HG03039 (cell line): ENCODE measurements at regions not wholly inside any gene's neighbourhood (a gene's known extent, or its start where the extent isn't known, plus 50 kb on each side); places are given as distances from the start of the nearest gene placed in this dataset.
"Not testable (repeated sequence)": the region's sequence is repeated elsewhere in the genome, so short reads cannot be mapped to it uniquely, and the experiment has no call there.

Experiments used
- ATAC-seq: cut with Tn5 transposase; IDR thresholded peaks from one replicate; pipeline ENCODE4 v1.9.1; 2021; ENCODE audit warnings: mild to moderate bottlenecking, moderate library complexity; ENCODE audit not compliant: unreplicated experiment

DNA sequence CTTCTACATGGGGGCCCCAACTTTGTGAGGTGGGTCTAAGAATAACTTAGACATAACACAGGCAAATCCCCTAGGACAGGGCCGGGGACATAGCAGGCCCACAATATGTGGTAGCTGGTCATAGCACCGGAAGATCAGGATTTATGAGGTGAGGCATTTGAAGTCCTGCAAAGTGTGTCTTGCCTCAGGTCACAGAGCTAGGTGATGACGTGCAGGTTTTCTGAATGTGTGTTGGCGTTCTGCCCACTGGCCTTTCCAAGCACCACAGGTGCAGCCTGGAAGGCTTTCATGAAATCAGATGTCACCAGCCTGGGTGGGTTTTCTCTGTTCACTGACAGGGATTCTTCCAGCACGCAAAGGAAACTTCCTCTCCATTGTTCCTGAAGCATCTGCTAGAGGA, 119.1 kb downstream of the LRATD1 start:
- ATAC-seq = no peak

DNA sequence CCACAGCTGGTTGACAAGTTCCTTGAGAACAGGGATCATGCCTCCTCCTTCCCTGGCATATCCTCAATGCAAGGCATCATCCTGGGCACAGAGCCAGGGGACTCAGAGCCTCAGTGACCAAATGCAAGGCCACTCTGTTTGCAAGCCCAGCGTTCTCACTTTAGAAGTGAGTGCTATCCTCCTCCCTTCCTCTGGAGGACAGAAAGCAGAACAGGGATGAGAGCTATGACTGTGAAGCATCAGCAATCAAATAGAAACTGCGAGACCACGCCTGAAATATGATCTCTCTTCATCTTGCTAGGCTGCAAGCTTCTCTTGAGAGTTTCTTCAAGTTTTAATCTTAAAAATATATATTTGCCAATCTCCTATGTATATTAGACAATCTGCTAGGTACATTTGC, 119.8 kb downstream of the LRATD1 start:
- no peak for ATAC-seq

DNA sequence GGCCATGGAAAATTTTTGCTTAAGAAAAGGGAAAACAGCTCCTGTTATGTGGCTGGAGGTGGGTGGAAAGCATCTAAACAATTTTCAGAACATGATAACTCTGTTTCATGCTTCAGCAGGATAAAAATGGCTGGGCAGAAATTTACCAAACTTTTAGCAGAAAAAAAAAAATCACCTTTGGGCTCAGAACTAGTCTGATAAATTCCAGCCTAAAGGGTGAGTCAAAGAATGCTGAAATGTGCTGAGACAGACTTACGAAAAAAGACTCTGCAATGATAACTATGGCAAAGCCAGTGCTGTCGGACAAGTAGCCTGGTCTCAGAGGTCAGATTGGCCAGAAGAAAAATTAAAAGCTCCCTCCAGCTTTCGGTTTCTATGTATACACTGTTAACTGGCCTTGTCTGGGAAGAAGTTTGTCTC, 123.6 kb downstream of the LRATD1 start:
- no peak for ATAC-seq

DNA sequence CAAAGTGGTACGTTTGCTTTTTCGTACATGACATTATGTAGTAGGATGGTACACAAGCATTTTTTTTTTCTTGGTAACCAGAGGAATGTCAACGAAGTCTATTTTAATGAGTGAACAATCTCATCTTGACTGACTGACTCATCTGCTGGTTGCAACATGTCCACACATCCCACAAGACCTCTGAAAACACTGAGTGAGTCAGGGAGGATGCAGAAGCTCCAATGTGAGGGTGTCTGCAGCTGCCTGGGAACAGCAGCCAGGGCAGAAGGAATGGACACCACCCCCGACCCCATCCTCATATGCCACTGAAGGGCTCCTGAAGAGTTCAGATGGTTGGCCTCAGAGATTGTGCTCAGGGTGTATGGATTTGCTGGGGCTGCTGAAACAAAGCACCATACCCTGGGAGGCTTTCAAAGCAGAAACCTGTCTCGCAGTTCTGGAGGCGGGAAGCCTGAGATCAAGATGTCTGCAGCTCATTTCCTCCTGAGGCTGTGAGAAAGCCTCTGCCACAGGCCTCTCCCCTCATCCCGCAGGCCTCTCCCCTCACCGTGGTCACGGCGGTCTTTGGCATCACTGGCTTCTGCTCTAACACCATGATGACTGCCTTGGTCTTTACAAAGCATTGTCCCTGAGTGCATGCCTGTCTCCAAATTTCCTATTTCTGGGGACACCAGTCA, 124.6 kb downstream of the LRATD1 start:
- ATAC-seq = no peak

DNA sequence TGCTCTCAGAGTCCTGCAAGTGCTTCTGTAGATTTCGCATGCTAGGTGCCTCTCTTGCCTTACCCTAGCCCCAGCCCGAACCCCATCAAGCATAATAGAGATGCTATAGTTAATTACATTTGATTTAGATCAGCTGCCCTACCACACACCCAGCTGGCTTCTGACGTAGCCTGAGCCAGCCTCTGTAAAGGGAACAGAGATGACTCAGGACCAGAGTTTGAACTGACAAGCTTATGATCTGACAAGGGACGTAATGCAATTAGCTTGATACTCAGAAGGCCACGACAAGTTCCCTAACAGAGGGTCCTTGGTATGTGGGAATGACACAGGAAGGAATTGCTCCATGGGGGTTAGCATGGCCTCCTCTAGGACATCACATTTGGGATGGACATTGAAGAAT, 126.6 kb downstream of the LRATD1 start:
- ATAC-seq = no peak

DNA sequence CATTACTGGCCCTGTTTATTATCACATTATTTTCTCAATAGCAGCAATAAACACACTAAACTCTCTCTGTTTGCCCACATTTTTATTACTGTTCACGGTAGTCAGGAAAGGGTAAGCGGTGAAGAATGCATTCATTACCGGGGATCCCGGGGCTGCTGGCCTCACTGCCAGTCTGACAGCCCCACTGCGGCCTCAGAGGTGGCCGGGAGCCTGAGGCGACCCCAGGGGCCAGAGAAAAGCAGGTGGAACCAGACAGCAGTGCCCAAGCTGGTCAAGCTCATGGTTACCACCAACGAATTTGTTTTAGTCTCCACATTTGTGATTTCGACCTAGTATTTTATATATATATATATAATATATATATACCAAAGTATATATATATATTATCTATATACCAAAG, 127.7 kb downstream of the LRATD1 start:
- no peak for ATAC-seq

DNA sequence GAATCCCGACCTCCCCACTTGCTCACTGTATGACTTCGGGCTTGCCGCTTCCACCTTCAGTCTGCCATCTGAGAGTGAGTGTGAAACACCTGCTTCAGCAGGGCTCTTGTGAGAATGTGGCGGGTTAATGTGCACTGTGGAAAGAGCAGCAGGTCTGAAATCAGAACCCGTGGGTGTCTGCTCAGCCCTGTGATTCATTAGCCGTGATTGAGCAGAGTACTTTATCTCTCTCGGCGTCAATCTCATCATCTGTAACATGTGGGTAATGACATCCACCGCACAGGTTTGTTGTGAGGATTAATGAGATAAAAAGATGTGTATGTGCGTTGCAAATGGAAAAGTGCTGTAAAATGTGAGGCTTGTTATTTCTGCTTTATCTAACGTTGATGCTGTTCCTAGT, 128.6 kb downstream of the LRATD1 start:
- no peak for ATAC-seq

DNA sequence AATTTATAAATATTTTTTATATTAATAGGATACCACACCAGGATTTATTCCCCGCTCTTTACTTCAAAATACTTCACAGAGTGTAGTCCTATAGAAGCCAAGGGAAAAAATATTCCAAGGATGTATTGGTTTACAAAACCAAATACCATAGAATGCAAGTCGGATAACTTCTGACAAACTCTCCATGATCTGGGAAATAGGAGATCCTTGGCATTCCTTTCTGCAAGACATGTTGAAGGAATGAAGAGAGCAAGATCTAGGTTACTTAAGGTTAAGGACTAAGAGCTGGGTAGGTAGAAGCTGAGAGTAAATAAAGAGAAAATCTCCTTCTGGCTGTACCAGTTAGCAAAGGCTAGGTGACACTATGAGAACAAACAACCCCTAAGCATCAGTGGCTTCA, 141.2 kb downstream of the LRATD1 start:
- ATAC-seq = no peak

DNA sequence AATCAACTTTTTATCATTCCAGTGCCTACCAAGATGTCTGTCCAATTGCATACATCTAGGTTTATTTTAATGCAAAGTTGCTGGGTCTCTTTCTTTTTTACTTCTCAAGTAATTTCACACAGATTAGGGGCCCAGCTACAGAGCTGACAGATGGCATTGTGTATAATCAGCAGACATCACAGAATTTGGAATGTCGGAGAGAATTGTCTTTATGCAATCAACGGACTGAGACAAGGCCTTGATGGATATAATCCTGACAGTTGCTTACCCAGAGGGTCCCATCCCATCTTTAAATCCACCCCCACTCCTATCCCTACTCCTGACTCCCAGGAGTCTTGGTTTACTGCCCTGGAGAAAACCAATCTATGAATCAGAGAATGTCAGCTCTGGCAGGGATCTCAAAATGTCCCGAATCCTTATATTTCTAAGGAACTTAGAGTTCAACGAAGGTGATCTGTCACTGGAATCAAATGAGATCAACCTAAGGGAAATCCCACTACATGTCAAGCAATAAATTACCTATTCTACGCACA, 142.0 kb downstream of the LRATD1 start:
- ATAC-seq = no peak

DNA sequence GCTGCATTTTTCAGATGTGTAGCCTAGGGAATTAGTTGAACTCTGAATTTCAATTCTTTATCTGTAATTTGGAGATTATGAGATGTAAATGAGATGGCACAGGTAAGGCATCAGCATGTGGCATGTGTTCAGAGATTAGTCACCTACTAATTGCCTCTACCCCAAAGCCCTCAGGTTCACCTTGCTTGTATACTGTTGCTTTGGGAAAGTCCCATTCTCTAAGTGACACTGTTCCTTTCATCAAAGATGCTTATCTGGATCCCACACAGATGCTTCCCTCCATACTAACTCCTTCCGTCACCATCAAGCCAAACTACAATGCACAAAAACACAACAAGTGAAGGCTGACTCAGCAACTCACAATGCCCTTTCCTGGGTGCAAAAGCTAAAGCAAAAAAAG, 143.7 kb downstream of the LRATD1 start:
- no peak for ATAC-seq

DNA sequence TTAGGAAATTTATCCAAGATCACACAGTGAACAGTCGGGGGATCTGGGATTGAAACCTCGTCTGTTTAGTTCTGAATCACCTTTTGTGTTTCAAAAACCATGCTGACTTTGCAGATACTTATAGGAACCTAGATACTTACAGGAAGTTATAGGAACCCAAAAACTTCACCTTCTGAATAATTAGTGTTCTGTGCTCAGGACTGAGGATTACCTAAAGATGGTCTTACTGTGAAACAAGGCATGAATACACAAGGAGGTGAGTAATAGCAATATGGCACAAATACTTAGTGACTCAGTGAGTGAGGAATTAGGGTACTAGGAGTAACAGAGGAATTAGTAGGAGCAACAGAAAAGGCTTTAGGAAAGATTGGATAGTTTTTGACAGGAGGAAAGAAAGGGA, 145.5 kb downstream of the LRATD1 start:
- ATAC-seq = no peak

DNA sequence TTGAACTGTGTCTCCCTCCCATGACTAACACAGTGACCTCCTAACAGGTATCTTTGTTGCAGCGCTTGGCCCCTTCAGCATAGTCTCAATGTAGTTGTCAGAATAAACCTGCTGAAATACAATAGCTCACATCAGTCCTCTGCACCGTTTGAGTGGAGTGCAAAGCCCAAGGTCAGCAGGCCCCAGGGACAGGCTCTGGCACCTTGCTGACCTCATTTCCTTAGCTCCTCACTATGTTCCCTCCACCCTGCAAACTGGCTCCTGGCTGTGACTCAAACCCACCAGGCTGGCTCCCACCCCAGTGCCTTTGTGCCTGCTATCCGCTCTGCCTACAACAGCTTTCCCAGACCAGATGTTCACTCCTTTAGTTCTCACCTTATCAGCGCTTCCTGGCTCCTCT, 146.7 kb downstream of the LRATD1 start:
- no peak for ATAC-seq

DNA sequence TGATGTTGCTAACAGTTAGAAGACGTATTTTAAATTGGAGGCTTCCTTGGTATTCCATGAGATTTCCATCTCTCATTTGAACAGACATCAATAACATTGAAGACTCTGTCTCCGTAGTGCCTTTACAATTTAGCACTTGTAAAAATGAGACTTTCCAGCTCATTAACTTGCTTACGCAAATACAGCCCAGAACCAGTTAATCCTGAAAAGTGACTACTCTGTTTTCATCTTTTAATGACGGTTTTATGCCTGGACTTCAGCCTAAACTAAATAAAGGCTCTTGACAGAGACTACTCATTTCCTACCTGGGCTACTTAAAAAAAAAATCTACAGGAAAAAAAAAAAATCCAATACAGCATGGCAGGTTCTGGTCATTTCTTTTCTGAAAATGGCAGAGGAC, 148.6 kb downstream of the LRATD1 start:
- ATAC-seq = no peak

DNA sequence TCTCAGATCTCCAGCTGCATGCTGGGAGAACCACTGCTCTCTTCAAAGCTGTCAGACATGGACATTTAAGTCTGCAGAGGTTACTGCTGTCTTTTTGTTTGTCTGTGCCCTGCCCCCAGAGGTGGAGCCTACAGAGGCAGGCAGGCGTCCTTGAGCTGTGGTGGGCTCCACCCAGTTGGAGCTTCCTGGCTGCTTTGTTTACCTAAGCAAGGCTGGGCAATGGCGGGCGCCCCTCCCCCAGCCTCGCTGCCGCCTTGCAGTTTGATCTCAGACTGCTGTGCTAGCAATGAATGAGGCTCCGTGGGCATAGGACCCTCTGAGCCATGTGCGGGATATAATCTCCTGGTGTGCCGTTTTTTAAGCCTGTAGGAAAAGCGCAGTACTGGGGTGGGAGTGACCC, 156.3 kb downstream of the LRATD1 start:
- ATAC-seq = not testable (repeated sequence)

DNA sequence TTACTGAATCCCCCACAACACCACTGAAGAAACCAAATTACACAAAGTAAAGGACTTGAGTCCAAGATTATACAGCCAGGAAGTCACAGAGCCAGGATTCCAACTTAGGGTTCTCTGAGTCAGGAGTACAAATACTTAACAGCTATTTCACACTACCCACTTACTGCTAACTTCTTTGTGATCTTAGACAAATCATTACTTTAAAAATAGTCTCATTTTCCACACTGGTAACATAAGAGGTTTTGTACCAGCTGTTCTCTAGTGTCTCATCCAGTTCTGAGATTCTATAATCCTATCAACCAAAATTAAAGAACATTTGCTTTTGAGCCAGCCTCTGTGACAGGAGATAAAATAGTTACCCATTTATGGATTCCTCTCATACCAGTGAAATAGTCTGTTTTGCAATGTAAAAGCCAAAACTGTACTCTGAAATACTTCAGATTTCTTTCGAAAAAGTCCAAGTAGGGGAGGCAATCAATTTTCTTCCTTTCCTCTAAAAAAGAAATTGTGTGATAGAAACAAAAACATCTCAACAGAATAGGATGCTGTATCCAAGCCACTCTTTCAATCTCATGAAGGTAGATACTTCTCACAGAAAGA, 157.6 kb downstream of the LRATD1 start:
- no peak for ATAC-seq

DNA sequence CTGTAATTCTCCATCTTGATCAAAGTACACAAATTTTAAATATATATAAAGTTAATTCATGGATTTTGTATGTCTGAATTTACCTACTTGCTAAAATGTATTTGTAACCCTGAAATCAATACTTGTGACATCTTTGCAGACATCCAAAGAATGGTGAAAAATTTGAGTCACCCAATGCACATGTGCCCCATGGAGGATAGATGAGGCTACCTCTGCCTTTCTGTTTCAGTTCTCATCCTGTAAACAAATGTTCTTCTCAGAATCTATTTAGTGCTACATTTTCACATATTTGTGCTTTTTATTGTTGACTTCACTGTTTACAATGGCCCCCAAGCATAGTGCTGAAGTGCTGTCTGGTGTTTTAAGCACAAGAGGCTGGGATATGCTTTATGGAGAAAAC, 171.5 kb downstream of the LRATD1 start:
- ATAC-seq = no peak

DNA sequence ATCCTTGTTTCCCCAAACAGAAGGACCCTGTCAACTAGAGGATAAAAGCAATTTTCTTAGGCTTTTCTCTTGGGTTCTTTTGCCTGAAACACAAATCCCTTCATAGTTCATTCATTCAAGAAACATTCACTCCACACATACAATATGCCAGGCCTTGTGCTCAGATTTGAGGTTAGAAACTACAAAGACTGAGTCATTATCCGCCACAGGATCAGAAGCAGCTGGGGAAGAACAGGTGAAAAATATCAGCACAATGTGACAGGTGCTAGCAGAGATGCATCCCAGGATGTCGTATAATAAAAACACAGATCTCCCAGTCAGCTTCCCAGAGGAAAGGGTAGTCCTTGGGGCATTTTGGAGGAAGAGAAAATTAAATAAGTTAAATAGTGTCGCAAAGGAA, 172.4 kb downstream of the LRATD1 start:
- no peak for ATAC-seq

DNA sequence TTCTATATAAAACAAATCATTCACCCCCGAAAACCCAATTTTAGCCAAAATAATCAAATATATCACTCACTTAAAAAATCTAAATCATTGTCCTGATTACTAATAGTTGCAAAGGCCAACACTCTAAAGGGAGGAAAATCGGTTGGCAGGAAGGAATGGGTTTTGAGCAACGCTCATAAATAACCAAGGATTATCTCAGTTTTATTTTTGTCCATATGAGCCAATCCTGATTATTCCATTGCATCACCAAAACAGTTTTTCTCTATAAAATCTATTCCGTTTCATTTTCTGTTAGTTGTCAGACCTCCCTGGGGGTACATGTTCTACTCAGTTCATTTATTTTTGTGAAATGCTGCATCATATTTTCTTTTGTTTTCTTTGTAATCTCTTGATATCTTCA, 174.1 kb downstream of the LRATD1 start:
- no peak for ATAC-seq

DNA sequence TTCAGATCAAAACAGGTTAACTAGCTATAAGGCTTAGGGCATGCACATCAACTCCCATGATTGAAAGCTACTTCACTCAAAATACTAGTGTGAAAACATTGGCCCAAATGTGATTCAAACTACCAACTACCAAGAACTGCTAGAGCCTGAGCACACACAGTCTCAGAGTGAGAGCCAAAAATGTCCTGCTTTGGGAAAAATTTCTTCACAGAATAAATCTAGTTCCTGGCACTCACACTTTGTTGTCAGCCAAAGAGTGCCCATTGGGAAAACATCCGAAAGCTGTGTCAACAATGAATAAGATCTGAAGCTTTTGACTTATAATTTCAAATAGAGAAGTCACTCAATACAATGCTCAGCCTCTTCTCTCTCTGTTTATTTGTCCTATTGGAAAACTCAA, 182.7 kb downstream of the LRATD1 start:
- no peak for ATAC-seq

DNA sequence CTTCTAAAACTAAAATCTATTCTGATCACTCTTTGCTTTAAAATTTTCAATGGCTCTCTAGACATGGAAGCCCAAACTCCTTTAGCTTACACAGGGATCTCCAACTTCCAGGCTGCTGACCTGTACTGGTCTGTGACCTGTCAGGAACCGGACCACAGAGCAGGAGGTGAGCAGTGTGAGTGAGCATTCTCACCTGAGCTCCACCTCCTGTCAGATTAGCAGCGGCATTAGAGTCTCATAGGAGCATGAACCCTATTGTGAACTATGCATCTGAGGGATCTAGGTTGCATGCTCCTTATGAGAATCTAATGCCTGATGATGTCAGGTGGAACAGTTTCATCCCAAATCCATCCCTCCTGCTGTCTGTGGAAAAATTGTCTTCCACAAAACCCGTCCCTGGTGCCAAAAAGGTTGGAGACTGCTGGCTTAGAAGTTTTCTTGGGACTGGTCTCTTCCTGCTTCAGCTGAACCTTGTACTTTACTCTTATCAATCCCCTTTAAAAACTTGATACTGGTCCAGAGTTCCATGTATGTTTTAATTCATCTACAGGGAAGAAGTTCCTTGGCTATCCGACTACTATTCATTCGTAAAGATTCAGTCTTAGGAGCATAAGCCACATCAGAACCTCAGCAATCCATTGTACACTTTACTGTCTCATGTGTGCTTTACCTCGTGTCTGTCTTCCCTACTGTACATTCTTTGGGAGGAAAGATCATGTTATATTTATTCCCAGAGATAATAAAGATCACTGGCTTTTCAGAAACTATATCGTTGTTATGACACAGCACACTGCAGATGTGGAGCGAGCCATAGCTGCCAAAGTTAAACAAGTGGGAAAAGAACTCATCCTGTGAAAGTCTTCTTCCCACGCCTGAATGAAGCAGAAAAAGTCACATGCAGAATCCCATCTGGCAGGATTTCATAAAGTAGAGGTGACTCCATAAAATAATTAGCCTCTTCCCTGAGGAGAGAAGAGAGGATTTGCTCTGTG, 183.8 kb downstream of the LRATD1 start:
- no peak for ATAC-seq

DNA sequence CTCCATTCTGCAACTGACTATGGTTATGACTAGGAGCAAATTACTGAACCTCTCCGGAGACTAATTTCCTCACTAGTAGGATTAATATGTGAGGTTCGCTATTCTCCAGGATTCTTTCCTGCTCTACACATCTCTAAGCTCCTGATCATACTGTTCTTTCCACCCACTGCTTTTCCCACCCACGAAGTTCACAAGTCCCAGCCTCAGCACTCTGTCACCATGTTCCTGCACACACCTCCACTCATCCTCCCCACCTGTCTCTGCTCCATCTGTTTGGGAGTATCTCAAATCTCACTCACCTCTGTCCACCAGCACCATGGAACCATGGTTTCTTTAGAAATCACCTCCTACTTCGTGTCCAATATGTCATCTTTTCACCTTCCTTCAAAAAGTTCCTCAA, 185.3 kb downstream of the LRATD1 start:
- no peak for ATAC-seq

DNA sequence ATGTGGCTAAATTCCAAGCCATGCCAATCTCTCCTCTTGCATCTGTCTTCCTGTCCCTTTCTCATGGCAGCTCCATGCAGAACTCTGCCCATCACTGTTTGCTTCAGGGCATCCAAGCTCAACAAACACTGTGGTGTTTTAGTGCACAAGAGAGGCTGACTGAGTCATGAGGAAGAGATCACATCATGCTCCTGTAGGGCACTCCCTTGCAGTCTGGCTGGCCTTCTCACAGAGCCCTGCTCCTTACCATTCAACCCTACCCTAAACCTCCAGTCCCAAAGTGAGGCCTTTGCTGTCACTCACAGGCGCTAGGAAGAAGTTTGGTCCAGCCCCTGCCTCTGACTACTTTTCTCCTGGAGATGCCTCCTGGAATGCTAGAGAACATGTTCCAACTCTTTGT, 194.0 kb downstream of the LRATD1 start:
- no peak for ATAC-seq
